ENCODE measurements at regions not wholly inside any gene's neighbourhood (a gene's known extent, or its start where the extent isn't known, plus 50 kb on each side); places are given as distances from the start of the nearest gene placed in this dataset.
"Not testable (repeated sequence)": the region's sequence is repeated elsewhere in the genome, so short reads cannot be mapped to it uniquely, and the experiment has no call there.

DNA sequence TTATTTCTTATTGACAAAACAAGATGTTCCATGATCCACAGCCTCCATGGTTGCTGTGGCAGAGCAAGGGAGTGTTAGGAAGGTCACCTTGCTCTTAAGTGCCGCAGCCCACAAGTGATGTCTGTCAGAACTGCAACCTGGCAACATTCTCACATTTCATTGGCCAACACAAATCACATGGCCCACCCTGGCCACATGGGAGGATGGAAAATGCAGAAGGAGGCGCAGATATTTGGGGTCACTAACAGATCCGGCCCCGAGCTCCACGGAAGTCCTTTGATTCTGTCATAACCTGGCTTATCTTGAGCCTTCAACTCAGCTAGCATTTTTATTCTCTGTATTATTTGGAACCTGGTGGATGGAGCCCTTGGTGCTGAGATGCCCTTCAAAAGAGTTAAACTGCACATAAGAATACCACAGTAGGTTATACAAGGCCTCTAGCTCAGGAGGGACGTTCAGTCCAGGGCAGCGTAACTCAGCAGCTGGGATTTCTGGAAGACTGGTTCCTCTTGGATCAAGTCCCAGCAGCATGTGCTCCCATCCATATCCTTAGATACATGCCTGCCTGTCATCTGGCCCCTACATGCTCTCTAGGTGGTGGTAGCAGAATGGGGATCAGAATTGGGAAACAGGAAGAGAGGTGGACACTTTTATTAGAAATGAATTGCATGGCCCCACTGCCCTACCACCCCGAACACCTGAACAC lies 508.1 kb downstream of the HAPSTR1 start:
- no peak for DNase-seq

DNA sequence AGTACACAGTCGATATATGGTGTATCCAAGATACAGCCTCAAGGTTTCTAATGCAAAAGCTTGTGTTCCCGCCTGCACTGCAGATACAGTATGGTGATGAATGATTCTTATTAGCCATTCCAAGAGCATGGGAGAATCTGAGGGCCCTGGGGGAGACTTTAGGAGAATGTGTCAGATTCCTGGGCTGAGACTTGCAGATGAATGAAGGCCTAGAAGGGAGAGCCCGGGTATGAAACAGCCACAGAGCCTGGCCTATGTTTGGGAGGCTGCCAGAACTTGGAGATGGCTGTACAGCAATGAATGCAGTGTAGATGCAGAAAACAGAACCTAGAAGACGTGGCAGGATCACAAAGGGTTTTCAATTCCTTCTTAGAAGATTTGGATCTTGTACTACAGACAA lies 510.7 kb downstream of the HAPSTR1 start:
- DNase-seq, result no peak

DNA sequence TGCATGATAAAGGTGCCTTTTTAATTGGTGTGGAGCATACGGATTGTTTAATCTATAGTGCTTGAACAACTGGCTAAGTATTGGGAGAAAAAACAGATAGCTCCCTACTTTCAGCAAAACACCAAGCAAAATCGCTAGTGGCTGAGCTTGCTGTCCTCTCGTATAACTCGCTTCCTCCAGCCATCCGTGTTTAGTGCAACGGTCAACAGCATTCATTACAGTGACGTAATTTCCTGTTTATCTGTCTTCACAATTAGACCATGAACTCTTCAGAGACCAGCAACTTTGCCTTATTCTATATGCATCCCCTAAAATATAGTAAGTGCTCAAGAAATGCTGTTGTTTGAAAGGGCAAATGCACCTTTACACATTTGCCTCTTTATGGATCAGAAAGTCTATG lies 511.9 kb downstream of the HAPSTR1 start:
- no peak for DNase-seq

DNA sequence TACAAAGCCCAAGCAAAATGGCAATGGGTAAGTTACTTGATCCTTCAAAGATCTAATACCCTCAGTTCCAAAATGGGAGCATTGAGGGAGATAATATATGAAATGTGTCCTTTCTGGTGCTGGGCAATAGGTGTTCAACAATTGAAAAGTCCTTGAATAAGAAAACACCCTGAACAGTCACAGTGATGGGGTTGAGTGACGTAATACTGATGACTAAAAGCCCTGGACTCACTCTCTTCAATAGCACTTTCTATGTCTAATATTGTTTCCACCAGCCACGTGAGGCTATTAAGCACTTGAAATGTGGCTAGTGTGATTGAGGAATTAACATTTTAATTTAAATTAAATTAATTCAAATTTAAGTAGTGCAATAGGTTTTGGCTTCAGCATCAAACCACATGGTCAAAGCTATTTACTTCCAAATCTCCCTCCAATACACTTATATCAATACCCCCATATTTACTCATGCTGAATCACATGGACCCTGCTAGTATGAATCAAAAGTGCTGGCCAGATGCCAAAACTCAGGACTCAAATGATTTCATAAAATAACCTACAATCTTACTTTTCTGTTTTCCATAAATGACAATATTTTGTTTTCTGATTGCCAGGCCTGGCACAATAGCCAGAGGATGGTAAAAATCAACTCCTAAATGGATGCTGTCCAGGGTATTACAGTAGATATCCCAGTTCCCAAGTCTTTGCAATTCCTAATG lies 516.2 kb downstream of the HAPSTR1 start:
- no peak for DNase-seq

DNA sequence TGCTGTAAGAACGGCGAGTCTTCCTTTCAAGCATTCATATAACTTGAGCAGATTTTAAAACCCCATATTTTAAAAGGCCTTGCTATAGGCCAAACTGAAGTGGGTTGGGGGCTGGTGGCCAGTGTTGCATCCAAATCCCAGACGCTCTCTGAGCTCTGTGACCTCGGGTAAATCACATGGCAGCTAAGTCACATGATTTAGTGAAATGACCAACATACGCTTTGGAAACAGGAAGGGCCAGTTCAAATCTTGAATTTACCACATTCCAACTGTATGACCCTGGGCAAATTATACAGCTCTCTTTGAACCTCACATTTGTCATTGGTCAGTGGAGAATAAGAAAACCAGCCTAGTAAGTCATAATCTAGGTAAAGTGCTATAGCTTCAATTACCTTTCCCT lies 519.3 kb downstream of the HAPSTR1 start:
- DNase-seq, result no peak

DNA sequence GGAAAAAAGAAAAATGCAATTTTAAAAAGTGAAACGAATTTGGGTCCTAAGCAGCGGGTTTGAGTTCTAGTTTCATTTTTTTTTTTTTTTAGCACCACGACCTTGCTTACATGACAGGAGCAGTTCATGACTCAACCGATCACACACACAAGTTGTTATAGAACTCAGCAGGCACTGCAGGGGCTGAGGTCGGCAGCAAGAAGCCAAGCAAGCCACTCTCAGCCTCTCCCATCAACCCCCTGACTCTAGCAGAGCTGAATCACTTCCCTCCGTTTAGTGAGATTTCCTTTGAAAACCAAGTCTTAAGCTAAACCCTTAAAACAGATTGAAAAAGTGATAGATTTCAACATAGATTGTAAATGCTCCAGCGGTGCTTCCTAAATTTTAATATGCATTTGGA lies 520.8 kb downstream of the HAPSTR1 start:
- DNase-seq, result no peak

DNA sequence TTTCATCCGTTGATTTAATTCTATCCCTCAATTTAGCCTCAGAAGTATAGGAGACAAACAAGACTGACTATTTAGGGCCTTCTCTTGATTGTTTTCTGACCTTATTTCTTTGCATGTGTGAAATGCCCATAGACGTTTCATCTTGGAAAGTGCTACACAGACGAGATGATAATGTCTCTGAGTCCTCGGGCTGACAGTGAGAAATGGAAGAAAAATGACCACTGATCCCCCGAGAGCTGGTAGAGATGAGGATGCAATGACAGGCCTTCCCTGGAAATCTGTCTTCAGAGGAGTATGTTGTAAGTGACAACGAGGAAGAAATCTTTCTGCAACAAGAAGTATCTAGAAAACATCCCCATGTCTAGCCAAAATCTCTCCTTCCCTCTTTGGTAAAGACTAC lies 522.9 kb downstream of the HAPSTR1 start:
- no peak for DNase-seq

DNA sequence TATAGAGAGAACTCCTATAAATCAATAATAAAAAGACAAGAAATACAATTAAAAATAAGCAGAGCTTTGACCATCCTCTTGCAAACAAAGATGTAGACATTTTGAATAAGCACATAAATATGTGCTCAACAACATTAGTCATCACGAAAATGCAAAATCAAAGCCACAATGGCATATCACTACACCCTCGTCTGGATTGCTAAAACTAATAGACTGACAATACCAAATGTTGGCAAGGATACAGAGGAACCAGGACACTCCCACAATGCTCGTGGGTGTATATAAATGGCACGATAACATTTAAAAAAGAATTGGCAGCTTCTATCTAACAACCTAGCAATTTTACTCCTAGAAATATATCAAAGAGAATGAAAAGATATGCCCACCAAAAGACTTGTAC lies 530.8 kb downstream of the HAPSTR1 start:
- DNase-seq, result no peak

DNA sequence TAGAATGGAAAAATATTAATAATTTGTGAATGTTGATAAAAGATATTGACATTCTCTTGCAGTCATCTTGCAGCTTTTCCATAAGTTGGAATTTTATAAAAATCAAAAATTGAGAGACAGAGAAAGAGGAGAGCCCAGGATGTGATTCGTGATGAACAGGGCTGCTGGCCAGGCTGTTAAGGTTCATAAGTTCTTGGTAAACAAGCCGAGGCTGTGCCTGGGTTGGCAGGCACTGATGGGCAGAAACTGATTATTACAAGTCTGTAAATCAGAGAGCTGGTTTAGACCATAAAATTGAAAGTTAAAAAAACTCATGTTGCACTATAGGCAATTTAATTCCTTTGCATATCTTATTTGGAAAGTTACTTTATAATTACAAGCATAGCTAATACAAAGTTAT lies 533.7 kb downstream of the HAPSTR1 start:
- DNase-seq, result peak; percentile 7

DNA sequence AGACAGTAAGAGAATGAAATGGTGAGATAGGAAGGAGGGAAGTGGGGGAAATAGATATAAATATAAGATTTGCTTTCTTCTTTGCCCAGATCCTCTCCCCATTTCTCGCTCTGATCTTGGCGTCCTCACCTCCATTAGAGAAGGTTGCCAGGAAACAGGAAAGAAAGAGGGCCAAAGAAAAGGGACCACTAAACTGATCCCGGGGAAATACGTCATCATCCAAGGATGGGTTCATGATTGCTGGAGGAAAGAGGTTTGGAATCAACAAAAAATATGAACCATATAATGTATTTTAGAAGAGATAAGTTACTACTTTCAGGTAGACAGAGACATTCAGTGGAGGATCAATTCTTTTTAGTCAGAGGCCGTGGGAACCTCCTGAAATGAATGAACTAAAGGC lies 536.0 kb downstream of the HAPSTR1 start:
- DNase-seq, result no peak

DNA sequence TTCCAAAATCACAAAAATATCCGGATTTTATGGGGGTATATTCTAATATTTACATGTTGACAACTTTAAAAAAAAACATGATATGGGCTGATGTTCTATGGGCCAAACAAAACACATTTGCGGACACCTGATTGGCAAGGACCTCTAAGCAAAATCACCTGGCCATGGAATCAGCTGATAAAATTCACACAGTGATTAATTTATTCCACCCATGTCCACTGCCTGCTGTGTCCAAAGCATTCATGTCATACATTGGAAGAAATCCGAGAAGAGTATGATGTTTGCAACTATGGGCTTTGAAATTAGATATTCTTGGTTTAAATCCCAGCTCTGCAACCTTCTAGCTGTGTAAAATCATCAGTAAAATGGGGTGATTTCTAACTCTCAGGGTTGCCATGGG lies 538.7 kb downstream of the HAPSTR1 start:
- no peak for DNase-seq

DNA sequence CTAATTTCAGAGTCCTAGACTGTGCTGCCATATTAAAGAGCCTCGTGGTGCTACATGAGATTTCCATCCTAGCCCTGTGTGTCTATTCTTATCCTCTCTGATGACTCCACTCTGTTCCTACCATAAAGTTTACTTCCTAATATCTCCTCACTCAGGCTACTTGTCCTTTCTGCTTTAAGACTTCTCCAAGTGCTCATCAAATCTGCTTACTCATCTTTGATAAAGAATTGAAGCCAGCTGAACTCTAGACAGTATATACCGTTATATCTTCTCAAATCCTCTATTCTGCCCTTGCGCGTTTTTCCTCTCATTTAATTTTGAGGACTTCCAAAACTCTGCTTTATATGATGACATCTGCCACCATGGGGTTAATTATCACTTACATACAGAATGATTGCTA lies 539.5 kb downstream of the HAPSTR1 start:
- no peak for DNase-seq

DNA sequence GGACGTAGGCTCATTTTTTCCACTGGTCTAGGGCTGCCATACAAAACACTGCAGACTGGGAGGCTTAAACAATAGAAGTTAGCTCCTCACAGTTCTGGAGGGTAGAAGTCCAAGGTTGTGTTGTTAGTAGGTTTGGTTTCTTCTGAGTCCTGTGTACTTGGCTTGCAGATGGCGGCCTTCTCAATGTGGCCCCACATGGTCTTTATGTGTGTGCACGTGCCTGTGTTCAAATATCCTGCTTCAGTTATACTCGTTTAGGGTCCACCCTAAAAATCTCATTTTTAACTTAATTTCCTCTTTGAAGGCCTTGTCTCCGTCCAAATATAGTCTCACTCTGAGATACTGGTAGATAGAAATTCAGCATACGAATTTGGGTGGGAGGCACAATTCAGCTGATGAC lies 542.4 kb downstream of the HAPSTR1 start:
- DNase-seq, result no peak

DNA sequence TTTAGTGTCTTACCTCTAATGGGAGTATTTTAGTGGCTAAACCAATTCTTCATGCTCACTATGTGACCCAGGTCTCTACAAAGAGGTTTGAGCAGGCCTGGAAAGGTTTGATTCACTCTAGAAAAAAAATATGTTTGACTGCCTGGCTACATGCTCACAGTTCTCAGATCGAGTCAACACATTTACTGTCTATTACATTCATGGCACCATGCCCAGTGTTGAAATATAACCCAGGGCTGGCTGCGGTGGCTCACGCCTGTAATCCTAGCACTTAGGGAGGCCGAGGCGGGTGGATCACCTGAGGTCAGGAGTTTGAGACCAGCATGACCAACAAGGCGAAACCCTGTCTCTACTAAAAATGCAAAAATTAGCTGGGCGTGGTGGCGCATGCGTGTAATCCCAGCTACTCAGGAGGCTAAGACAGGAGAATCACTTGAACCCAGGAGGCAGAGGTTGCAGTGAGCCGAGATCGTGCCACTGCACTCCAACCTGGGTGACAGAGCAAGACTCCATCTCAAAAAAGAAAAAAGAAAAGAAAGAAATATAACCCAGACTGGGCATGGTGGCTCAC lies 543.8 kb downstream of the HAPSTR1 start:
- DNase-seq, result not testable (repeated sequence)

DNA sequence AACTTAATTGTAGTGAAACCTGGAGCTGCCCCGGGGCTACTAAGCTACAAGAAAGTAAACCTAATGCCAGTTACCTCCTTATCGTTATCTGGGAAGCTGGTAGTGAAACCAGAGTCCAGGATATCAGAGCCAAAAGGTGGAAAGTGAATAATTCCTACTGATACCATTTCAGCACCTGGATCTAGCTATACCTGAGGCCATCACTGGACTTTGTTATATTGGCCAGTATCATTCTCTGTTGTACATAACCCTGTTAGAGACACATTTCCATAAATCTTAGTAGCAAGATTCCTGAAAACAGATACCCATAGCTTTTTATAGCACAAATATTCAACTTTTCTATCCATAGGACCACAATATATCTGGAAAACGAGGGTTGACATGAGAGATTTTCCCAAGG lies 538.0 kb downstream of the GRIN2A start:
- no peak for DNase-seq

DNA sequence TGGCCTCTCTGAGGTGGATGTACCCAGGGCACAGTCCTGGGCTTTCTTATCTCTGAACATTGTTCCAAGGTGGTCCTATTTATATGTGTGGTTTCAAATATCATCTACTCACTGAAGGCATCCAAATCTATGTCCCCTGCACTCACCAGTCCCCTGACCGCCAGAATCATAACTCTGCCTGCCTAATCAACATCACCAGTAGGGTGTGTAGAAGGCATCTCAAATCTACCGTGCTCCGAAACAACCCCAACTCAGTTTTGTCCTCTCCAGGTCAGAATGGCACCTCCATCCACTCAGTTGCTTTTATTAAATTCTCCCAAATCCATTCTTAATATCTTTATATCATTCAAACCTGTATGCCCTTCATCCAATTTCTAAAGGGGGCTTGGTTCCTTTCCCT lies 536.3 kb downstream of the GRIN2A start:
- no peak for DNase-seq

DNA sequence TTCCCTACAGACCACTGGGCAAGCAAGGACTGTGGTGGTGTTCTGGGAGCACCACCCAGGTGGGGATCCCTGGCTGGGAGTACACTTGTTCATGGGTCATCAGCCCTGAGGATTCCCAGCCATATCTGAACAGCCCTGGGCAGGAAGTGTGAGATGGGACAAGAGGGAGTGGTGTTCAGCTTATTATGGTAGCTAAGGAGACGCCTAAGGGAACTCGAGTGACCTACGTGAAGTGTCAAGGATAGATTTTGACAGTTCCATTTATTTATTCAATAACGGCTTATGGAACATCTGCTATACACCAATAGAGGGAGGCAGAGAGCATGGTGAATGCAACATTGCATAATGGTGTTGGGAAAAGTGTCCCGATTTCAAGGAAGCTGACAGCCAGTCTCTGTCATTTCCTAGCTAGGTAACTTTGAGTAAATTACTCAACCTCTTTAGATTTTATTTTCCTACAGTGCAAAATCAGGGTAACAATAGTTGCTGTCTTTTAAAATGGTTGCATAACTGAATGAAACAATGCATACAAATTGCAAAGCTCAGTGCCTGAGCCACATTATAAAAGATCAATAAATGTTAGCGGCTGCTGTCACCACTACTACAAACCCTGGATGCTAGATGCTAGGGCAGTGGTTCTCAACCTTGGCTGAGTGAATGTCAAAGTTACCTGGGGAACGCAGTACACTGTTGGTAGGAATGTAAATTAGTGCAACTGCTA lies 534.1 kb downstream of the GRIN2A start:
- peak; percentile 50 for DNase-seq

DNA sequence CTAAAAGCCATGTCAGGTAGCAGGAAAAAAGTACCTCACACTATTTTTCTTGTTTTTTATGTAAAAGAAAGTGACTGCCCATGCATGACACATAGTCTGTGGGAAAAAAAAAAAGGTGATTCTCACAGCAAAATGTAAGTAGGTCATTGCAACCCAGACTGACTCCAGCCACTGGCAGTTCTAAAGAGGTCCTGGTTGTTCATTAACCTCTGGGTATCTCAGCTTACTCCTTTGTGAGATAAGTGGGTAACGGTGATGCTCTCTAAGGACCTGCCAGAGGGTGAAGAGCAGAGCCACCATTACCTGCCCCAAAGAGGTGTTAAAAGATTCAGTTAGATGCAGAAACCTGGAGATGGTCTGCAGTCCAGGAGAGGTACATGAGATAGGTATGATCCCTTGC lies 531.9 kb downstream of the GRIN2A start:
- no peak for DNase-seq

DNA sequence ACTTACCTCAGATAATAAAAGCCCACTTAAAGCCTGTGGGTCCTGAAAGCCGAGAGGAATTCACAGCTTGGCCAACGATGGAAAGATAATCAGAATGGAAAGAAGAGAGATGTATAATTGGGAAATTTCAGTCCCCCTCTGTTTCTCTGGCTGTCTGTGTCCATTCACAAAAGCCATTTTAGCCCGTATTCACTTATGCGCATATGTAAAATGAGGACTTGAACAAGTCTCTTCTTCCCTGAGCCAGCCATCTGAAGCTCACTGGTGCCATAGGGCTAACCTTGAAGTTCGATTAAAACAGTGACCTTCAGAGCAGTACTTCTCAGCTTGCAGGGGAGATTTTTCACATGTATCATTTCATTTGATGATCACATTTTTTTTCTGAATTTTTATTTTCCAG lies 527.2 kb downstream of the GRIN2A start:
- no peak for DNase-seq

DNA sequence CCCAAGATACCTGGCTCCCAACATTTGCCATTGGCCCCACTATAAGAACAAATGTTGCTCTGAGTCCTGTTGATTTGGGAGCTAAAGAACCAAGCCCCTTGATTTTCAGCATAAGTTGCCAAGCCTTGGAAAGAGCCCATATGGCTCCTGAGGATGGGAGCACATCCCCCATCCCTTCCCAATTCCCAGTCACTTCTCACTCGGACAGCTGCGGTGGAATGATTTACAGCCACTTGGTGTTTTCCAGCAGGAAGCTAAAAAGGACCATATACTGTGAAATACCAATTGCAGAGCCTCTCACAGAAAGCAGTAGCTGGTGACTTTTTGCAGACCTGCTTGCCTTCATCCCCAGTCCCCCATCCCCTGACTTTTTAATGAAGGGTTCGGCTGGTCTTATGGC lies 524.6 kb downstream of the GRIN2A start:
- DNase-seq, result no peak

DNA sequence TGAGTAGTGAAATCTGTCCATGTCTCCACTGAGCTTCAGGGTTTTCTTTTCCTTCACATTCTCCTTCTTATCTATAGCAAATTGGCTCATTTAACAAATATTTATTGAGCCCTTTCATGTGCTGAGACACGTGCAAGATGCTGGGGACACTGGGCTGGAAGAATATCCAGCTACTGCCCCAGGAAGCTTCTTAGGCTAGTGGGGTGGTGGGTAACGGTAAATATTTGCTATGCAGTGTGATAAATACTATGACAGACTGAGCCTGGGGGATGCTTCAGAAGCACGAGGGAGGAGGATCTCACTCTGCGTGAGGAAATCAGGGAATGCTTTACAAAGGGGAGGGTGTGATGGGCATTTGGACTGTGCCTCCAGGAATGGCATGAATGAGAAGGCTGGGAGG lies 524.1 kb downstream of the GRIN2A start:
- DNase-seq, result no peak

DNA sequence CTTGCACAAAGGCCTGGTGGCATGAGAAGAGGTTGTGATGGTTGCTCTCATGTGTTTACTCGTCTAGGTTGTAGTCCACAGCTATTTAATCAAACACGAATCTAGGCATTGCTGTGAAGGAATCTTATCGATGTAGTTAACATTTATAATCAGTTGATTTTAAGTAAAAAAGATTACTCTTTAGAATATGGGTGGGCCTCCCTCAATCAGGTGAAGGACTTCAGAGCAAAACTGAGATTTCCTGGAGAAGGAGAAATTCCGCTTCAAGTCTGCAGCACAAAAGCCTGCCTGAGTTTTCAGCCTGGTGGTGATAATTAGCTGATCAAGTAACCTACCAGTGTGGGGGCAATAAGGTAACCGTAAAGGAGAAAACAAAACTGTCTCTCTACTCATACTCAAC lies 523.6 kb downstream of the GRIN2A start:
- DNase-seq, result no peak

DNA sequence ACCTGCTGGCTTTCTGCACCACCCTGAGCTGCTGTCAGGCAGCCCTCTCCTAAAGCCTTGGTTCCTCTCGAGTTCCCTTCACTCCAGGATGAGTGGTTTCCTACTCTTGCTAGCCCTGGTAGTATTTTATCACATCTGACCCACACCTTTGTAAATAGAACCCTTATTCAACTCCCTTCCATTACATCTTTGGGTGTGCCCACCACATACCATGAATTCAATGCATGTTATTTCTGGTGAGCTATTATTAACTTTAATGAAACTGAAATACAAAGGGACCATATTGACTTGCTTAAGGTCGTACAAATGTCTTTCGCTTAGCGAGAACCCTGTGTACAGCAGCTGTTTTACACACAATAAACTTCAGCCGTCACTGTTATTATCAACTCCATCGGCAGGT lies 521.3 kb downstream of the GRIN2A start:
- peak; percentile 76 for DNase-seq

All from DMS153 (cell line).